PC-9 (cell line): ENCODE measurements at regions not wholly inside any gene's neighbourhood (a gene's known extent, or its start where the extent isn't known, plus 50 kb on each side); places are given as distances from the start of the nearest gene placed in this dataset.
"Not testable (repeated sequence)": the region's sequence is repeated elsewhere in the genome, so short reads cannot be mapped to it uniquely, and the experiment has no call there.

Experiments
- BruUV-seq: library from RNA; stranded (reverse); fragments of 400-500 nt; replicated peaks from 2 replicates; lab custom pipeline; 2021; lab: Mats Ljungman, UMichigan
- CTCF ChIA-PET: fragments of 300-600 bp; sonication (Branson Sonifier 250); formaldehyde crosslinking; loops from one replicate; lab custom pipeline; 2022; ENCODE audit warnings: antibody characterized with exemption; lab: Charles Lee
- POLR2A ChIA-PET: fragments of 300-600 bp; sonication (Branson Sonifier 250); formaldehyde crosslinking; loops from one replicate; lab custom pipeline; 2022; ENCODE audit warnings: antibody characterized with exemption; ENCODE audit not compliant: unreplicated experiment; lab: Charles Lee
- DNase-seq, 2 experiments: peaks; one replicate each; pipeline versions ENCODE4 v3.0.0 to v3.0.0-alpha.2; 2015 to 2022; ENCODE audit warnings: mixed read lengths in 1 of 2
- H2AFZ ChIP-seq: fragments of 200-600 bp; sonication (generic); 2 replicates; pipeline ENCODE4 v1.8.1; 2017; ENCODE audit warnings: antibody characterized with exemption
- H3F3A ChIP-seq: fragments of 200-600 bp; sonication (generic); 2 replicates; pipeline ENCODE4 v1.8.1; 2017; ENCODE audit warnings: antibody characterized with exemption, mild to moderate bottlenecking, low read depth; ENCODE audit not compliant: insufficient read depth
- H3K27ac ChIP-seq: fragments of 200-600 bp; sonication (generic); 2 replicates; pipeline ENCODE4 v1.6.1; 2016; ENCODE audit warnings: mixed run types
- H3K27me3 ChIP-seq: fragments of 200-600 bp; sonication (generic); 2 replicates; pipeline ENCODE4 v1.6.1; 2016; ENCODE audit warnings: low read depth, mixed run types; ENCODE audit not compliant: insufficient read depth
- H3K36me3 ChIP-seq: fragments of 200-600 bp; sonication (generic); 2 replicates; pipeline ENCODE4 v1.6.1; 2016; ENCODE audit warnings: low read depth, mixed run types
- H3K4me1 ChIP-seq: fragments of 200-600 bp; sonication (generic); replicated peaks from 2 replicates; pipeline ENCODE4 v1.6.1; 2016; ENCODE audit warnings: mixed run types; ENCODE audit not compliant: insufficient read depth
- H3K4me2 ChIP-seq: fragments of 200-600 bp; sonication (generic); 2 replicates; pipeline ENCODE4 v1.6.1; 2017; ENCODE audit warnings: mixed run types
- H3K4me3 ChIP-seq: fragments of 200-600 bp; sonication (generic); 2 replicates; pipeline ENCODE4 v1.6.1; 2016; ENCODE audit warnings: mixed run types
- H3K79me2 ChIP-seq: fragments of 200-600 bp; sonication (generic); 2 replicates; pipeline ENCODE4 v1.6.1; 2017; ENCODE audit warnings: low read depth, mixed run types
- H3K9me2 ChIP-seq: fragments of 200-600 bp; sonication (generic); 2 replicates; pipeline ENCODE4 v1.8.1; 2017; ENCODE audit warnings: mild to moderate bottlenecking; ENCODE audit not compliant: insufficient read depth
- H3K9me3 ChIP-seq: fragments of 200-600 bp; sonication (generic); 2 replicates; pipeline ENCODE4 v1.8.1; 2016; ENCODE audit warnings: low read depth; ENCODE audit not compliant: insufficient read depth
- H4K20me1 ChIP-seq: fragments of 200-600 bp; sonication (generic); 2 replicates; pipeline ENCODE4 v1.8.1; 2017; ENCODE audit not compliant: insufficient read depth
- EZH2 ChIP-seq: fragments of 200-600 bp; sonication (generic); IDR thresholded peaks from 2 replicates; pipeline ENCODE4 v1.8.0; 2017; ENCODE audit warnings: antibody characterized with exemption, low read depth
- intact Hi-C: fragments of 100-400 bp; cut with micrococcal nuclease; formaldehyde crosslinking; loops from one replicate; pipeline ENCODE4 v1.10.0; 2022; ENCODE audit not compliant: unreplicated experiment
- TF ChIP-seq, protein P1 (sequence below): fragments of 200-600 bp; sonication (generic); conservative IDR thresholded peaks from 2 replicates; pipeline ENCODE4 v1.6.1; 2017; ENCODE audit warnings: mixed run types, antibody characterized with exemption, mild to moderate bottlenecking, moderate library complexity

GRCh38 chr7:84865560-84865959, 321.3 kb downstream of the SEMA3D start:
- no peak for DNase-seq
- Histone ChIP-seq H2AFZ (no peak overlapping the region), H3K27me3 (no peaks in the 10 kb centered on the region), H3K4me1 (no peaks in the 10 kb centered on the region), H3F3A (no peaks in the 10 kb centered on the region), H4K20me1 (no peaks in the 10 kb centered on the region), H3K9me2 (no peaks in the 10 kb centered on the region), H3K36me3 (no peaks in the 10 kb centered on the region), H3K27ac (no peak overlapping the region), H3K4me3 (no peak overlapping the region), H3K4me2 (no peak overlapping the region), H3K9me3 (no peaks in the 10 kb centered on the region), H3K79me2 (no peaks in the 10 kb centered on the region)
- ChIA-PET CTCF (interaction anchor here (0.6 kb wide), 1 partner anchor 20 kb away, joined by 3 read pairs; no protein-coding TSS in a partner anchor), POLR2A (no interaction called here)
- no TSS peak for BruUV-seq
- no peak for TF ChIP-seq EZH2
- TF ChIP-seq, protein P1, sequence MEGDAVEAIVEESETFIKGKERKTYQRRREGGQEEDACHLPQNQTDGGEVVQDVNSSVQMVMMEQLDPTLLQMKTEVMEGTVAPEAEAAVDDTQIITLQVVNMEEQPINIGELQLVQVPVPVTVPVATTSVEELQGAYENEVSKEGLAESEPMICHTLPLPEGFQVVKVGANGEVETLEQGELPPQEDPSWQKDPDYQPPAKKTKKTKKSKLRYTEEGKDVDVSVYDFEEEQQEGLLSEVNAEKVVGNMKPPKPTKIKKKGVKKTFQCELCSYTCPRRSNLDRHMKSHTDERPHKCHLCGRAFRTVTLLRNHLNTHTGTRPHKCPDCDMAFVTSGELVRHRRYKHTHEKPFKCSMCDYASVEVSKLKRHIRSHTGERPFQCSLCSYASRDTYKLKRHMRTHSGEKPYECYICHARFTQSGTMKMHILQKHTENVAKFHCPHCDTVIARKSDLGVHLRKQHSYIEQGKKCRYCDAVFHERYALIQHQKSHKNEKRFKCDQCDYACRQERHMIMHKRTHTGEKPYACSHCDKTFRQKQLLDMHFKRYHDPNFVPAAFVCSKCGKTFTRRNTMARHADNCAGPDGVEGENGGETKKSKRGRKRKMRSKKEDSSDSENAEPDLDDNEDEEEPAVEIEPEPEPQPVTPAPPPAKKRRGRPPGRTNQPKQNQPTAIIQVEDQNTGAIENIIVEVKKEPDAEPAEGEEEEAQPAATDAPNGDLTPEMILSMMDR: no peak
- intact Hi-C loops: no loop called here

GRCh38 chr7:84857336-84857735, 329.5 kb downstream of the SEMA3D start:
- H2AFZ ChIP-seq: no peak overlapping the region
- H3K4me3 ChIP-seq: no peak overlapping the region
- H3K4me2 ChIP-seq: no peak overlapping the region
- H3F3A ChIP-seq: no peaks in the 10 kb centered on the region
- no peaks in the 10 kb centered on the region for H3K79me2 ChIP-seq
- no peaks in the 10 kb centered on the region for H4K20me1 ChIP-seq
- H3K27ac ChIP-seq: no peak overlapping the region
- intact Hi-C loops: no loop called here
- no peak for TF ChIP-seq EZH2
- TF ChIP-seq, protein P1: no peak
- no peaks in the 10 kb centered on the region for H3K27me3 ChIP-seq
- no TSS peak for BruUV-seq
- H3K4me1 ChIP-seq: no peaks in the 10 kb centered on the region
- no peaks in the 10 kb centered on the region for H3K9me3 ChIP-seq
- CTCF ChIA-PET: no interaction called here
- POLR2A ChIA-PET: no interaction called here
- DNase-seq: no peak
- no peaks in the 10 kb centered on the region for H3K36me3 ChIP-seq
- H3K9me2 ChIP-seq: no peaks in the 10 kb centered on the region

- no peak overlapping the region for H3K27ac ChIP-seq
- no peak for TF ChIP-seq EZH2
- TF ChIP-seq, protein P1: no peak
- no peaks in the 10 kb centered on the region for H3K9me3 ChIP-seq
- H3K9me2 ChIP-seq: no peaks in the 10 kb centered on the region
- no peaks in the 10 kb centered on the region for H3K36me3 ChIP-seq
- no peaks in the 10 kb centered on the region for H3K27me3 ChIP-seq
- intact Hi-C loops: no loop called here
- no peak for DNase-seq
- H4K20me1 ChIP-seq: no peaks in the 10 kb centered on the region
- no TSS peak for BruUV-seq
- no peak overlapping the region for H2AFZ ChIP-seq
- ChIA-PET CTCF (no interaction called here), POLR2A (no interaction called here)
- H3K4me3 ChIP-seq: no peak overlapping the region
- no peaks in the 10 kb centered on the region for H3K4me1 ChIP-seq
- H3F3A ChIP-seq: no peaks in the 10 kb centered on the region
- H3K4me2 ChIP-seq: no peak overlapping the region
- no peaks in the 10 kb centered on the region for H3K79me2 ChIP-seq
These were observed 331.1 kb downstream of the SEMA3D start for GRCh38 chr7:84855758-84856157.

DNA sequence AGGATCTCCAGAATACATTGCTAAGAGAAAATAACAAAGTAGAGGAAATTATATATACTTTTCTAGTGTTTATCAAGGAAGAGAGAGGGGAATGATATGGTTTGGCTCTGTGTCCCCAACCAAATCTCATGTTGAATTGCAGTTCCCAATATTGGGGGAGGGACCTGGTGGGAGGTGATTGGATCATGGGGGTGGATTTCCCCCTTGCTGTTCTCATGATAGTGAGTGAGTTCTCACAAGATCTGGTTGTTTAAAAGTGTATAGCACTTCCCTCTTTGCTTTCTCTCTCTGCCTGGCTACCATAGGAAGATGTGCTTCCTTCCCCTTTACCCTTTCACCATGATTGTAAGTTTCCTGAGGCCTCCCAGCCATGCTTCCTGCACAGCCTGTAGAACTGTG, 337.9 kb downstream of the SEMA3D start:
- POLR2A ChIA-PET, H3K27me3 ChIP-seq, H3K9me3 ChIP-seq, intact Hi-C loops, CTCF ChIA-PET, H3K4me1 ChIP-seq, H3F3A ChIP-seq, H3K4me2 ChIP-seq, H3K27ac ChIP-seq, H3K79me2 ChIP-seq, BruUV-seq, DNase-seq, H2AFZ ChIP-seq, H3K9me2 ChIP-seq, H4K20me1 ChIP-seq, H3K4me3 ChIP-seq, H3K36me3 ChIP-seq: not testable (repeated sequence)
